DND-41 (cell line): ENCODE measurements at regions not wholly inside any gene's neighbourhood (a gene's known extent, or its start where the extent isn't known, plus 50 kb on each side); places are given as distances from the start of the nearest gene placed in this dataset.
A peak's percentile ranks its signal among the peaks of the same experiment; 100 is the strongest.

ENCODE experiments used
- ATAC-seq: fragments of 200-7000 bp; cut with Tn5 transposase; 3 replicates; pipeline ENCODE4 v1.9.1; 2021; ENCODE audit warnings: low read depth; ENCODE audit not compliant: insufficient read depth
- DNase-seq: peaks from one replicate; pipeline ENCODE4 v3.0.0-alpha.2; 2020
- H2AFZ ChIP-seq: 2 replicates; pipeline ENCODE4 v1.6.0; 2012; ENCODE audit warnings: low read depth, low read length
- H3K27ac ChIP-seq: 2 replicates; pipeline ENCODE4 v1.5.1; 2012; ENCODE audit warnings: low read length, inconsistent platforms
- H3K27me3 ChIP-seq: fragments of 200-600 bp; sonication (generic); 2 replicates; pipeline ENCODE4 v1.6.0; 2012; ENCODE audit warnings: low read length, mild to moderate bottlenecking, inconsistent platforms; ENCODE audit not compliant: insufficient read depth, poor library complexity
- H3K36me3 ChIP-seq: 2 replicates; pipeline ENCODE4 v1.5.1; 2012; ENCODE audit warnings: low read length, inconsistent platforms; ENCODE audit not compliant: insufficient read depth
- H3K4me1 ChIP-seq: 2 replicates; pipeline ENCODE4 v1.5.1; 2012; ENCODE audit warnings: mild to moderate bottlenecking, low read length; ENCODE audit not compliant: insufficient read depth
- H3K4me2 ChIP-seq: 2 replicates; pipeline ENCODE4 v1.6.0; 2012; ENCODE audit warnings: mild to moderate bottlenecking, moderate library complexity, low read length, inconsistent platforms; ENCODE audit not compliant: insufficient read depth
- H3K4me3 ChIP-seq, 2 experiments: fragments of 200-600 bp in 1 of 2; shearing (Covaris generic) in 1 of 2; 2 replicates each; pipeline ENCODE4 v1.5.1; 2012 to 2016; ENCODE audit warnings: inconsistent platforms in 2 of 2, low read length in 2 of 2, mild to moderate bottlenecking in 2 of 2, low read depth in 1 of 2, moderate library complexity in 1 of 2
- H3K79me2 ChIP-seq: 2 replicates; pipeline ENCODE4 v1.6.0; 2012; ENCODE audit warnings: low read length, inconsistent platforms; ENCODE audit not compliant: insufficient read depth
- H3K9ac ChIP-seq: 2 replicates; pipeline ENCODE4 v1.6.0; 2012; ENCODE audit warnings: low read depth, mild to moderate bottlenecking, inconsistent platforms, low read length, moderate library complexity
- H3K9me3 ChIP-seq: 2 replicates; pipeline ENCODE4 v1.5.1; 2012; ENCODE audit warnings: low read length, moderate library complexity, mild to moderate bottlenecking, inconsistent platforms; ENCODE audit not compliant: insufficient read depth, severe bottlenecking
- H4K20me1 ChIP-seq: 2 replicates; pipeline ENCODE4 v1.6.0; 2012; ENCODE audit warnings: low read length; ENCODE audit not compliant: insufficient read depth
- EZH2 ChIP-seq: IDR thresholded peaks from 3 replicates; pipeline ENCODE4 v1.6.1; 2012; ENCODE audit warnings: borderline replicate concordance, low read depth, mild to moderate bottlenecking, moderate library complexity, low read length, inconsistent platforms; ENCODE audit not compliant: severe bottlenecking
- TF ChIP-seq, protein P1 (sequence below): IDR thresholded peaks from 2 replicates; pipeline ENCODE4 v1.5.1; 2012; ENCODE audit warnings: borderline replicate concordance, low read length, moderate library complexity, mild to moderate bottlenecking; ENCODE audit not compliant: poor library complexity, severe bottlenecking; ENCODE audit errors: extremely low read depth

DNA sequence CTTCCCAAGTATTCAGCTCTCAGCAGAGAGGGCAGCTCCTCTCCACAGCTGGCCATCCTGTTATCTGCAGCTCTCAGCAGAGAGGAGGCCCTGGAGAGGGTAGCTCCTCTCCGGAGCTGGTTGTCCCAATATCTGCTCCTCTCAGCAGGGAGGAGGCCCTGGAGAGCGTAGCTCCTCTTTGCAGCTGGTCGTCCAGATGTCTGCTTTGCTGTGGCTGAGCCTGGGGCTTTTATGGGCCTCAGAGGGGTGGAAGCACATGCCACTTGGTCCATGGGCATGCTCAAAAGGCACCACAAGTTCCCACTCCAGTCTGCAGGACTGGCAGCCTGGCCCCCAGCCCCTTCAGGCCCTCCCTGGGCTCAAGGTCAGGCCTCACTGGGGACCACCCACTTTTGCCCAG is 314.3 kb downstream of the KCNJ2 start:
- Histone ChIP-seq H3K9me3 (peaks cover 11% of the 10 kb centered on the region), H4K20me1 (no peaks in the 10 kb centered on the region), H3K36me3 (no peaks in the 10 kb centered on the region), H3K4me1 (no peaks in the 10 kb centered on the region), H3K4me3 (no peak overlapping the region), H3K4me2 (no peak overlapping the region), H2AFZ (no peak overlapping the region), H3K9ac (no peak overlapping the region), H3K27me3 (no peaks in the 10 kb centered on the region), H3K79me2 (no peaks in the 10 kb centered on the region), H3K27ac (no peak overlapping the region)
- no peak for ATAC-seq
- no peak for TF ChIP-seq EZH2
- TF ChIP-seq, protein P1, sequence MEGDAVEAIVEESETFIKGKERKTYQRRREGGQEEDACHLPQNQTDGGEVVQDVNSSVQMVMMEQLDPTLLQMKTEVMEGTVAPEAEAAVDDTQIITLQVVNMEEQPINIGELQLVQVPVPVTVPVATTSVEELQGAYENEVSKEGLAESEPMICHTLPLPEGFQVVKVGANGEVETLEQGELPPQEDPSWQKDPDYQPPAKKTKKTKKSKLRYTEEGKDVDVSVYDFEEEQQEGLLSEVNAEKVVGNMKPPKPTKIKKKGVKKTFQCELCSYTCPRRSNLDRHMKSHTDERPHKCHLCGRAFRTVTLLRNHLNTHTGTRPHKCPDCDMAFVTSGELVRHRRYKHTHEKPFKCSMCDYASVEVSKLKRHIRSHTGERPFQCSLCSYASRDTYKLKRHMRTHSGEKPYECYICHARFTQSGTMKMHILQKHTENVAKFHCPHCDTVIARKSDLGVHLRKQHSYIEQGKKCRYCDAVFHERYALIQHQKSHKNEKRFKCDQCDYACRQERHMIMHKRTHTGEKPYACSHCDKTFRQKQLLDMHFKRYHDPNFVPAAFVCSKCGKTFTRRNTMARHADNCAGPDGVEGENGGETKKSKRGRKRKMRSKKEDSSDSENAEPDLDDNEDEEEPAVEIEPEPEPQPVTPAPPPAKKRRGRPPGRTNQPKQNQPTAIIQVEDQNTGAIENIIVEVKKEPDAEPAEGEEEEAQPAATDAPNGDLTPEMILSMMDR = no peak
- peak; percentile 6 for DNase-seq

DNA sequence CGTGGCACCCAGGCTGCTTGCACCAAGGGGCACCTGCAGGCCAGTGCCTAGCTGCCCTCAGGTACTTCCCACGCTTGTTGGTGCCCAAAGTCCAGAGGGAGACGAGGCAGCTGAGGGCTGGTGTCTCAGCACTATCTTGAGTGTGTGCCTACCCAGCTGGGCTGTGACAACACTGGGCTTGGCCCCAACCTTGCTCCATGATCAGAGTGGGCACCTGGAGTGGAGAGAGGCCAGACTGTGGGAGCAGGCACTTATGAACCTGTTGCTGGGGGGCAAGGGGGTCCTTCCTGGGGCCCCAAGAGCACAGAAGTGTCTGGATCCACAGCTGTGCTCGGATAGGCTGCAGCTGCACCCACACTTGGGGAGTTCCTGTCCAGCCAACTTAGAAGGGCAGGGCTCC is 314.7 kb downstream of the KCNJ2 start:
- ATAC-seq (no peak), DNase-seq (no peak)
- H3K4me1 ChIP-seq = no peaks in the 10 kb centered on the region
- H3K27me3 ChIP-seq = no peaks in the 10 kb centered on the region
- H3K9ac ChIP-seq = no peak overlapping the region
- H3K79me2 ChIP-seq = no peaks in the 10 kb centered on the region
- H3K9me3 ChIP-seq = peaks cover 11% of the 10 kb centered on the region
- H4K20me1 ChIP-seq = no peaks in the 10 kb centered on the region
- no peak for TF ChIP-seq EZH2
- TF ChIP-seq, protein P1 = no peak
- no peak overlapping the region for H3K27ac ChIP-seq
- H3K4me2 ChIP-seq = no peak overlapping the region
- no peaks in the 10 kb centered on the region for H3K36me3 ChIP-seq
- no peak overlapping the region for H3K4me3 ChIP-seq
- no peak overlapping the region for H2AFZ ChIP-seq

DNA sequence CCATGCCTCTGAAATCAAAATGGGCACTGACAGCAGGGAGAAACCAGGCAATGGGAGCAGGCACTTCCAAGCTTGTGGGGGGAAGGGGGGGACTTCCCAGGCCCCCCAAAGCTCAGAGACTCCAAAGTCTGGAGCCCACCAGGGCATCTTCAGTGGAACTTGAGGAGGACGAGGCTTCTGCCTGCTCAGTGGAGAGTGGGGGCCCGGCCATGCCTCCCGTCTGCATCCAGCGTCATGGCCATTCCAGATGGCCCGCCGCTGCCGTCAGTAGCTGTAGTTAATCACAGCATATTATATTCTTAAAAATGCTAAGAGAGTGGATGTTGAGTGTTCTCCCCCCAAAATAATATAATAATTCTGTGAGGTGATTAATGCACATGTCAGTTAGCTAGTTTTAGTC is 315.2 kb downstream of the KCNJ2 start:
- no peak for ATAC-seq
- Histone ChIP-seq H3K9me3 (peaks cover 11% of the 10 kb centered on the region), H3K4me2 (no peak overlapping the region), H3K4me3 (no peak overlapping the region), H3K27ac (no peak overlapping the region), H4K20me1 (no peaks in the 10 kb centered on the region), H3K9ac (no peak overlapping the region), H3K36me3 (no peaks in the 10 kb centered on the region), H3K27me3 (no peaks in the 10 kb centered on the region), H2AFZ (no peak overlapping the region), H3K4me1 (no peaks in the 10 kb centered on the region), H3K79me2 (no peaks in the 10 kb centered on the region)
- TF ChIP-seq EZH2 = no peak
- TF ChIP-seq, protein P1 = no peak
- DNase-seq = no peak

DNA sequence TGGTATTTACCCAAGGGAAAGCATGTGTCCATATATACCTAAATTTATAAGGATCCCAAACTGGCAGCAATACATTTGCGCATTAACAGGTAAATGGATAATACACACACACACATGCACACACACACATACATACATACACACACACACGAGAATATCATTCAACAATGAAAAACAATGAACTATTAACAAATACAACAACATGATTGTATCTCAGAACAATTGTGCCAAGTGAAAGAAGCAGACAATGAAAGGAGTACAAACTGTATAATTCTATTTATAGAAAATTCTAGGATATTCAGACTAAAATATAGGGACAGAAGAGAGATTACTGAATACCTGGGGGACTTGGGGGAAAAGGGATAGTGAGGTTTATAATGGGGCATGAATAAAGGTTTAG is 323.0 kb downstream of the KCNJ2 start:
- no peak overlapping the region for H3K9ac ChIP-seq
- no peaks in the 10 kb centered on the region for H3K27me3 ChIP-seq
- no peaks in the 10 kb centered on the region for H3K4me1 ChIP-seq
- H3K9me3 ChIP-seq = no peaks in the 10 kb centered on the region
- TF ChIP-seq, protein P1 = no peak
- TF ChIP-seq EZH2 = no peak
- H3K4me2 ChIP-seq = no peak overlapping the region
- H4K20me1 ChIP-seq = no peaks in the 10 kb centered on the region
- DNase-seq (no peak), ATAC-seq (no peak)
- H3K27ac ChIP-seq = no peak overlapping the region
- no peaks in the 10 kb centered on the region for H3K79me2 ChIP-seq
- no peak overlapping the region for H3K4me3 ChIP-seq
- H2AFZ ChIP-seq = no peak overlapping the region
- no peaks in the 10 kb centered on the region for H3K36me3 ChIP-seq
